Mesendoderm (in vitro differentiated cells): ENCODE measurements at regions not wholly inside any gene's neighbourhood (a gene's known extent, or its start where the extent isn't known, plus 50 kb on each side); places are given as distances from the start of the nearest gene placed in this dataset.

Source experiments
- DNase-seq: peaks from one replicate; pipeline ENCODE4 v3.0.0; 2013
- H2AK5ac ChIP-seq: 2 replicates; pipeline ENCODE4 v1.6.1; 2013; ENCODE audit warnings: low read length, inconsistent platforms
- H2BK120ac ChIP-seq: 2 replicates; pipeline ENCODE4 v1.6.1; 2013; ENCODE audit warnings: low read depth, mild to moderate bottlenecking, low read length, moderate library complexity, mixed read lengths
- H2BK15ac ChIP-seq: replicated peaks from 2 replicates; pipeline ENCODE4 v1.6.1; 2013; ENCODE audit warnings: low read depth, mild to moderate bottlenecking, moderate library complexity
- H2BK5ac ChIP-seq: 2 replicates; pipeline ENCODE4 v1.6.1; 2013; ENCODE audit warnings: low read length, inconsistent platforms
- H3K18ac ChIP-seq: 2 replicates; pipeline ENCODE4 v1.6.1; 2013; ENCODE audit warnings: mild to moderate bottlenecking, low read length, mixed read lengths
- H3K23ac ChIP-seq: one replicate; pipeline ENCODE4 v1.6.1; 2013; ENCODE audit warnings: low read length
- H3K27ac ChIP-seq: 2 replicates; pipeline ENCODE4 v1.5.1; 2013; ENCODE audit warnings: low read depth, mild to moderate bottlenecking, inconsistent platforms, low read length, moderate library complexity
- H3K27me3 ChIP-seq: 2 replicates; pipeline ENCODE4 v1.6.1; 2013; ENCODE audit warnings: low read length, control low read depth, mild to moderate bottlenecking, inconsistent platforms; ENCODE audit not compliant: insufficient read depth, poor library complexity
- H3K36me3 ChIP-seq: 2 replicates; pipeline ENCODE4 v1.6.1; 2013; ENCODE audit warnings: low read length, inconsistent platforms; ENCODE audit not compliant: control insufficient read depth, insufficient read depth
- H3K4ac ChIP-seq: one replicate; pipeline ENCODE4 v1.6.1; 2013; ENCODE audit warnings: low read depth, mild to moderate bottlenecking, low read length, moderate library complexity
- H3K4me1 ChIP-seq: 2 replicates; pipeline ENCODE4 v1.6.1; 2013; ENCODE audit warnings: low read depth, low read length, inconsistent platforms; ENCODE audit not compliant: control insufficient read depth
- H3K4me2 ChIP-seq: 2 replicates; pipeline ENCODE4 v1.6.1; 2013; ENCODE audit warnings: low read length
- H3K4me3 ChIP-seq: 2 replicates; pipeline ENCODE4 v1.5.1; 2013; ENCODE audit warnings: mild to moderate bottlenecking, low read length
- H3K56ac ChIP-seq: one replicate; pipeline ENCODE4 v1.6.1; 2013; ENCODE audit warnings: low read length
- H3K79me1 ChIP-seq: 2 replicates; pipeline ENCODE4 v1.6.1; 2013; ENCODE audit warnings: low read length, inconsistent platforms
- H3K79me2 ChIP-seq: 2 replicates; pipeline ENCODE4 v1.6.1; 2013; ENCODE audit warnings: mild to moderate bottlenecking, low read length; ENCODE audit not compliant: control insufficient read depth, insufficient read depth
- H3K9ac ChIP-seq: 2 replicates; pipeline ENCODE4 v1.6.1; 2013; ENCODE audit warnings: low read length, inconsistent platforms
- H4K5ac ChIP-seq: one replicate; pipeline ENCODE4 v1.6.1; 2013; ENCODE audit warnings: low read length
- H4K8ac ChIP-seq: one replicate; pipeline ENCODE4 v1.6.1; 2013; ENCODE audit warnings: low read depth, mild to moderate bottlenecking, control low read depth, low read length, moderate library complexity
- WGBS: extraction: QIAGEN DNeasy Blood & Tissue Kit; methylation state at CpG from one replicate; pipeline ENCODE4 v1.1.7; 2013; ENCODE audit warnings: low lambda C conversion rate, missing lambda C conversion rate; ENCODE audit not compliant: insufficient coverage; ENCODE audit errors: extremely low coverage; 5-methylcytosine and 5-hydroxymethylcytosine counted together

GRCh38 chr4:138406876-138407275 is 164.7 kb upstream of the SLC7A11 start:
- Histone ChIP-seq H3K18ac (no peak overlapping the region), H3K23ac (no peak overlapping the region), H2BK15ac (no peak overlapping the region), H3K4me1 (no peaks in the 10 kb centered on the region), H3K36me3 (no peaks in the 10 kb centered on the region), H3K9ac (no peak overlapping the region), H3K27ac (no peak overlapping the region), H3K79me2 (no peaks in the 10 kb centered on the region), H3K4ac (no peak overlapping the region), H3K79me1 (no peaks in the 10 kb centered on the region), H3K56ac (no peak overlapping the region), H2BK120ac (no peak overlapping the region), H2AK5ac (no peak overlapping the region), H3K4me3 (no peak overlapping the region), H3K27me3 (no peaks in the 10 kb centered on the region), H3K4me2 (no peak overlapping the region), H4K8ac (no peak overlapping the region), H2BK5ac (no peak overlapping the region), H4K5ac (no peak overlapping the region)
- no CpG with 5 or more reads among the region's 1 CpG for WGBS
- no peak for DNase-seq

GRCh38 chr4:138405934-138406567 is 163.9 kb upstream of the SLC7A11 start:
- H2BK15ac ChIP-seq, result no peak overlapping the region
- no peak overlapping the region for H3K56ac ChIP-seq
- H3K4me2 ChIP-seq, result no peak overlapping the region
- no peak overlapping the region for H3K4ac ChIP-seq
- H4K5ac ChIP-seq, result no peak overlapping the region
- no peak overlapping the region for H2BK5ac ChIP-seq
- H4K8ac ChIP-seq, result no peak overlapping the region
- no peaks in the 10 kb centered on the region for H3K79me1 ChIP-seq
- no peak for DNase-seq
- no peaks in the 10 kb centered on the region for H3K79me2 ChIP-seq
- H3K23ac ChIP-seq, result no peak overlapping the region
- no peaks in the 10 kb centered on the region for H3K4me1 ChIP-seq
- WGBS, result no CpG with 5 or more reads among the region's 1 CpG
- H2BK120ac ChIP-seq, result no peak overlapping the region
- no peak overlapping the region for H3K9ac ChIP-seq
- H3K27ac ChIP-seq, result no peak overlapping the region
- H3K27me3 ChIP-seq, result no peaks in the 10 kb centered on the region
- no peaks in the 10 kb centered on the region for H3K36me3 ChIP-seq
- no peak overlapping the region for H3K4me3 ChIP-seq
- no peak overlapping the region for H3K18ac ChIP-seq
- no peak overlapping the region for H2AK5ac ChIP-seq

GRCh38 chr4:138405466-138405891 is 163.3 kb upstream of the SLC7A11 start:
- H3K9ac ChIP-seq, result no peak overlapping the region
- H3K4me2 ChIP-seq, result no peak overlapping the region
- no peak overlapping the region for H3K56ac ChIP-seq

GRCh38 chr4:138404801-138405200 is 162.7 kb upstream of the SLC7A11 start:
- H3K56ac ChIP-seq, result no peak overlapping the region
- H3K27me3 ChIP-seq, result no peaks in the 10 kb centered on the region
- H3K18ac ChIP-seq, result no peak overlapping the region
- no peak overlapping the region for H4K8ac ChIP-seq
- H3K23ac ChIP-seq, result no peak overlapping the region
- H2BK5ac ChIP-seq, result no peak overlapping the region
- H3K79me2 ChIP-seq, result no peaks in the 10 kb centered on the region
- H2BK120ac ChIP-seq, result no peak overlapping the region
- H3K4ac ChIP-seq, result no peak overlapping the region
- no peaks in the 10 kb centered on the region for H3K4me1 ChIP-seq
- no peak overlapping the region for H3K4me2 ChIP-seq
- H4K5ac ChIP-seq, result no peak overlapping the region
- WGBS, result no CpG with 5 or more reads among the region's 1 CpG
- H3K4me3 ChIP-seq, result no peak overlapping the region
- no peak for DNase-seq
- no peak overlapping the region for H2AK5ac ChIP-seq
- no peaks in the 10 kb centered on the region for H3K36me3 ChIP-seq
- no peak overlapping the region for H2BK15ac ChIP-seq
- H3K27ac ChIP-seq, result no peak overlapping the region
- H3K79me1 ChIP-seq, result no peaks in the 10 kb centered on the region
- H3K9ac ChIP-seq, result no peak overlapping the region

More at GRCh38 chr4:138405466-138405891, 163.3 kb upstream of the SLC7A11 start:
- Histone ChIP-seq H2BK5ac (no peak overlapping the region), H3K18ac (no peak overlapping the region), H3K79me2 (no peaks in the 10 kb centered on the region), H2BK15ac (no peak overlapping the region), H3K4me3 (no peak overlapping the region), H3K23ac (no peak overlapping the region), H2AK5ac (no peak overlapping the region), H4K8ac (no peak overlapping the region), H4K5ac (no peak overlapping the region), H3K79me1 (no peaks in the 10 kb centered on the region), H2BK120ac (no peak overlapping the region), H3K27ac (no peak overlapping the region), H3K27me3 (no peaks in the 10 kb centered on the region), H3K36me3 (no peaks in the 10 kb centered on the region), H3K4me1 (no peaks in the 10 kb centered on the region), H3K4ac (no peak overlapping the region)
- DNase-seq, result no peak

GRCh38 chr4:138404251-138404650 is 162.1 kb upstream of the SLC7A11 start:
- Histone ChIP-seq H3K4me1 (no peaks in the 10 kb centered on the region), H3K79me2 (no peaks in the 10 kb centered on the region), H3K4me2 (no peak overlapping the region), H3K56ac (no peak overlapping the region), H3K36me3 (no peaks in the 10 kb centered on the region), H3K27ac (no peak overlapping the region), H2AK5ac (no peak overlapping the region), H3K9ac (no peak overlapping the region), H3K4me3 (no peak overlapping the region), H2BK15ac (no peak overlapping the region), H3K27me3 (no peaks in the 10 kb centered on the region), H3K23ac (no peak overlapping the region), H2BK120ac (no peak overlapping the region), H4K8ac (no peak overlapping the region), H3K4ac (no peak overlapping the region), H2BK5ac (no peak overlapping the region), H4K5ac (no peak overlapping the region), H3K79me1 (no peaks in the 10 kb centered on the region), H3K18ac (no peak overlapping the region)
- no peak for DNase-seq

GRCh38 chr4:138401334-138401733 is 159.2 kb upstream of the SLC7A11 start:
- H2BK120ac ChIP-seq, result no peak overlapping the region
- H4K8ac ChIP-seq, result no peak overlapping the region
- no CpG with 5 or more reads among the region's 3 CpGs for WGBS
- no peak overlapping the region for H4K5ac ChIP-seq
- DNase-seq, result no peak
- H3K4ac ChIP-seq, result no peak overlapping the region
- H3K9ac ChIP-seq, result no peak overlapping the region
- H3K56ac ChIP-seq, result no peak overlapping the region
- H2BK5ac ChIP-seq, result no peak overlapping the region
- no peaks in the 10 kb centered on the region for H3K27me3 ChIP-seq
- no peaks in the 10 kb centered on the region for H3K79me2 ChIP-seq
- H2AK5ac ChIP-seq, result no peak overlapping the region
- H3K23ac ChIP-seq, result no peak overlapping the region
- no peaks in the 10 kb centered on the region for H3K79me1 ChIP-seq
- H3K36me3 ChIP-seq, result no peaks in the 10 kb centered on the region
- no peaks in the 10 kb centered on the region for H3K4me1 ChIP-seq
- H2BK15ac ChIP-seq, result no peak overlapping the region
- H3K4me2 ChIP-seq, result no peak overlapping the region
- H3K4me3 ChIP-seq, result no peak overlapping the region
- H3K18ac ChIP-seq, result no peak overlapping the region
- H3K27ac ChIP-seq, result no peak overlapping the region
